HepG2 (cell line): ENCODE measurements at regions not wholly inside any gene's neighbourhood (a gene's known extent, or its start where the extent isn't known, plus 50 kb on each side); places are given as distances from the start of the nearest gene placed in this dataset.

Source experiments
- ATAC-seq: fragments of 200-7000 bp; cut with Tn5 transposase; 3 replicates; pipeline ENCODE4 v1.9.1; 2020; ENCODE audit warnings: mild to moderate bottlenecking, moderate library complexity
- BruUV-seq: library from RNA; stranded (reverse); fragments of 400-500 nt; replicated peaks from 2 replicates; lab custom pipeline; 2021; lab: Mats Ljungman, UMichigan
- CTCF ChIA-PET: fragments of 300-600 bp; formaldehyde crosslinking; extraction: SDS; loops from one replicate; lab custom pipeline; 2021; ENCODE audit warnings: low total read pairs, inconsistent platforms, low intra/inter-chr PET ratio; lab: Yijun Ruan, JAX
- POLR2A ChIA-PET: fragments of 350-600 bp; sonication (Branson Sonifier 250); formaldehyde crosslinking; loops from one replicate; lab custom pipeline; 2020; ENCODE audit warnings: antibody characterized with exemption, inconsistent platforms; lab: Yijun Ruan, JAX
- DNase-seq: peaks from one replicate; pipeline ENCODE4 v3.0.0-alpha.2; 2015; ENCODE audit warnings: low spot score
- FAIRE-seq: peaks from 3 replicates; lab custom pipeline; 2011; peaks lifted over from hg19 to GRCh38; lab: Jason Lieb, UNC
- H2AFZ ChIP-seq: one replicate; pipeline ENCODE4 v1.6.1; 2011; ENCODE audit warnings: low read length, inconsistent platforms
- H3K27ac ChIP-seq: fragments of 300-600 bp; 3 replicates; pipeline ENCODE4 v1.8.0; 2011; ENCODE audit warnings: mixed run types, mild to moderate bottlenecking, mixed read lengths, low read length, inconsistent platforms; ENCODE audit not compliant: insufficient read depth; ENCODE audit errors: extremely low read length
- H3K27me3 ChIP-seq, 2 experiments: fragments of 200-600 bp in 1 of 2; 2 replicates in 1 of 2; 3 replicates in 1 of 2; pipeline versions ENCODE4 v1.6.0 to v1.8.0; 2011; ENCODE audit warnings: low read length in 2 of 2, mild to moderate bottlenecking in 2 of 2, moderate library complexity in 2 of 2, inconsistent platforms in 1 of 2; ENCODE audit not compliant: insufficient read depth in 2 of 2, control insufficient read depth in 1 of 2
- H3K36me3 ChIP-seq, 2 experiments: fragments of 200-600 bp in 1 of 2; replicated peaks in 1 of 2; 2 replicates in 1 of 2; 3 replicates in 1 of 2; pipeline versions ENCODE4 v1.5.1 to v1.8.0; 2011; ENCODE audit warnings: low read length in 2 of 2, inconsistent platforms in 1 of 2; ENCODE audit not compliant: insufficient read depth in 2 of 2, control insufficient read depth in 1 of 2
- H3K4me1 ChIP-seq: 2 replicates; pipeline ENCODE4 v1.5.1; 2012; ENCODE audit warnings: low read length, inconsistent platforms; ENCODE audit not compliant: insufficient read depth
- H3K4me2 ChIP-seq: 2 replicates; pipeline ENCODE4 v1.6.0; 2011; ENCODE audit warnings: low read depth, low read length, inconsistent platforms
- H3K4me3 ChIP-seq, 3 experiments: fragments of 200-600 bp in 1 of 3; sonication (generic), shearing (Covaris generic) in 1 of 3; replicated peaks in 1 of 3; 2 replicates each; pipeline ENCODE4 v1.5.1; 2011 to 2016; ENCODE audit warnings: low read length in 3 of 3, inconsistent platforms in 2 of 3, low read depth in 2 of 3, mild to moderate bottlenecking in 2 of 3, control low read depth in 1 of 3, mixed read lengths in 1 of 3; ENCODE audit not compliant: insufficient read depth in 1 of 3
- H3K79me2 ChIP-seq: one replicate; pipeline ENCODE4 v1.6.1; 2011; ENCODE audit warnings: low read length, inconsistent platforms; ENCODE audit not compliant: insufficient read depth
- H3K9ac ChIP-seq: 2 replicates; pipeline ENCODE4 v1.6.0; 2011; ENCODE audit warnings: mild to moderate bottlenecking, low read depth, low read length, inconsistent platforms; ENCODE audit not compliant: insufficient read depth
- H3K9me3 ChIP-seq: 2 replicates; pipeline ENCODE4 v1.5.1; 2012; ENCODE audit warnings: mild to moderate bottlenecking, low read length
- H4K20me1 ChIP-seq: 2 replicates; pipeline ENCODE4 v1.6.0; 2011; ENCODE audit warnings: inconsistent platforms, mild to moderate bottlenecking, low read length, moderate library complexity; ENCODE audit not compliant: insufficient read depth
- ETV6 ChIP-seq: sonication (generic); formaldehyde crosslinking; conservative IDR thresholded peaks from 2 replicates; pipeline ENCODE4 v1.4.0; 2020; ENCODE audit warnings: missing genetic modification reagents
- FOSL2 ChIP-seq: sonication (generic); formaldehyde crosslinking; IDR thresholded peaks from 2 replicates; pipeline ENCODE4 v1.4.0; 2020; ENCODE audit warnings: missing genetic modification reagents
- GRHL1 ChIP-seq: sonication (generic); formaldehyde crosslinking; conservative IDR thresholded peaks from 2 replicates; pipeline ENCODE4 v1.8.0; 2022; ENCODE audit warnings: missing genetic modification reagents
- HCFC1 ChIP-seq: fragments of 150-350 bp; IDR thresholded peaks from 2 replicates; pipeline ENCODE4 v1.6.1; 2014; ENCODE audit warnings: low read depth, low read length
- JUN ChIP-seq: sonication (generic); formaldehyde crosslinking; IDR thresholded peaks from 2 replicates; pipeline ENCODE4 v1.4.0; 2020; ENCODE audit warnings: mild to moderate bottlenecking, missing genetic modification reagents
- MATR3 ChIP-seq: sonication (generic); formaldehyde crosslinking; IDR thresholded peaks from 2 replicates; pipeline ENCODE4 v1.4.0; 2020; ENCODE audit warnings: missing genetic modification reagents
- NFYC ChIP-seq: IDR thresholded peaks from 2 replicates; pipeline ENCODE4 v1.6.1; 2016; ENCODE audit warnings: missing genetic modification reagents, missing compliant biosample characterization
- PRMT3 ChIP-seq: sonication (generic); formaldehyde crosslinking; IDR thresholded peaks from 2 replicates; pipeline ENCODE4 v1.8.1; 2022; ENCODE audit warnings: low read depth, mild to moderate bottlenecking, moderate library complexity, missing genetic modification reagents, borderline replicate concordance
- RBAK ChIP-seq: sonication (generic); formaldehyde crosslinking; IDR thresholded peaks from 2 replicates; pipeline ENCODE4 v1.5.1; 2020; ENCODE audit warnings: mild to moderate bottlenecking, missing genetic modification reagents
- SRSF1 ChIP-seq: fragments of 200-400 bp; formaldehyde crosslinking; optimal IDR thresholded peaks from 2 replicates; pipeline ENCODE3; 2017; ENCODE audit warnings: mild to moderate bottlenecking, low read depth, low read length, moderate library complexity
- STAT6 ChIP-seq: sonication (generic); formaldehyde crosslinking; IDR thresholded peaks from 2 replicates; pipeline ENCODE4 v1.4.0; 2020; ENCODE audit warnings: missing genetic modification reagents, mild to moderate bottlenecking, borderline replicate concordance
- TBL1XR1 ChIP-seq: fragments of 150-350 bp; IDR thresholded peaks from 2 replicates; pipeline ENCODE4 v1.6.1; 2014; ENCODE audit warnings: borderline replicate concordance, low read length; ENCODE audit not compliant: partially characterized antibody
- TEF ChIP-seq: sonication (generic); formaldehyde crosslinking; IDR thresholded peaks from 2 replicates; pipeline ENCODE4 v1.5.0; 2020; ENCODE audit warnings: missing genetic modification reagents
- ZBTB37 ChIP-seq: sonication (generic); formaldehyde crosslinking; IDR thresholded peaks from 2 replicates; pipeline ENCODE4 v1.4.0; 2020; ENCODE audit warnings: mild to moderate bottlenecking, missing genetic modification reagents
- ZFYVE20 ChIP-seq: sonication (generic); formaldehyde crosslinking; IDR thresholded peaks from 2 replicates; pipeline ENCODE4 v1.8.0; 2023; ENCODE audit warnings: low read depth, mild to moderate bottlenecking, moderate library complexity, missing genetic modification reagents, borderline replicate concordance
- ZNF124 ChIP-seq: sonication (generic); formaldehyde crosslinking; IDR thresholded peaks from 2 replicates; pipeline ENCODE4 v1.4.0; 2020; ENCODE audit warnings: missing genetic modification reagents
- ZNF572 ChIP-seq: sonication (generic); formaldehyde crosslinking; IDR thresholded peaks from 2 replicates; pipeline ENCODE4 v1.5.1; 2020; ENCODE audit warnings: mild to moderate bottlenecking, missing genetic modification reagents
- ZNF83 ChIP-seq: sonication (generic); formaldehyde crosslinking; IDR thresholded peaks from 2 replicates; pipeline ENCODE4 v1.4.0; 2020; ENCODE audit warnings: missing genetic modification reagents, mild to moderate bottlenecking, borderline replicate concordance
- WGBS: methylation state at CpG from one replicate; pipeline ENCODE4 v1.1.6; 2017; ENCODE audit warnings: low lambda C conversion rate; 5-methylcytosine and 5-hydroxymethylcytosine counted together
- in situ Hi-C: cut with HindIII; loops from 2 replicates; pipeline ENCODE4 v1.10.0; 2017; ENCODE audit warnings: low pct_unique_long_range_greater_than_20kb; ENCODE audit not compliant: extremely low pct_ligation_motif_present
- intact Hi-C: fragments of 100-400 bp; cut with micrococcal nuclease; formaldehyde crosslinking; loops from one replicate; pipeline ENCODE4 v1.10.0; 2022; ENCODE audit not compliant: unreplicated experiment

GRCh38 chr1:5562769-5563168, 429.5 kb downstream of the NPHP4 start (continued):
- TF ChIP-seq STAT6 (CRISPR knock-in tag) (no peak), NFYC (CRISPR knock-in tag) (no peak), RBAK (CRISPR knock-in tag) (no peak), HCFC1 (no peak), GRHL1 (no peak), TEF (CRISPR knock-in tag) (no peak), PRMT3 (no peak)

- H3K79me2 ChIP-seq, result no peaks in the 10 kb centered on the region
These were observed 429.9 kb downstream of the NPHP4 start for GRCh38 chr1:5562331-5562730.

More at GRCh38 chr1:5562331-5562730, 429.9 kb downstream of the NPHP4 start:
- POLR2A ChIA-PET, result no interaction called here
- no peak for DNase-seq
- Histone ChIP-seq H3K4me3 (no peak overlapping the region), H3K4me1 (no peaks in the 10 kb centered on the region), H3K9me3 (no peaks in the 10 kb centered on the region), H3K9ac (no peak overlapping the region), H3K36me3 (no peaks in the 10 kb centered on the region)
- ATAC-seq, result no peak
- BruUV-seq, result no TSS peak
- TF ChIP-seq FOSL2 (CRISPR knock-in tag) (no peak), MATR3 (CRISPR knock-in tag) (no peak), ZNF124 (CRISPR knock-in tag) (no peak), ETV6 (CRISPR knock-in tag) (no peak), ZNF83 (CRISPR knock-in tag) (no peak), ZBTB37 (CRISPR knock-in tag) (no peak), ZFYVE20 (no peak), TBL1XR1 (no peak), RBAK (CRISPR knock-in tag) (no peak), JUN (no peak), ZNF572 (CRISPR knock-in tag) (no peak), SRSF1 (no peak)
- TF ChIP-seq, all 625 proteins: peak for 0
- intact Hi-C loops, result no loop called here
- Histone ChIP-seq H3K27ac (no peak overlapping the region), H3K4me2 (no peak overlapping the region), H4K20me1 (no peaks in the 10 kb centered on the region), H3K27me3 (no peaks in the 10 kb centered on the region; a peak in 1 of 5 replicates), H2AFZ (no peak overlapping the region)
- in situ Hi-C loops, result no loop called here
- CTCF ChIA-PET, result no interaction called here
- no peak for FAIRE-seq
- WGBS, result 0% methylated on average over 1 of the region's 3 CpGs
